Body of pancreas (tissue), 4 donors: ENCODE measurements at regions not wholly inside any gene's neighbourhood (a gene's known extent, or its start where the extent isn't known, plus 50 kb on each side); places are given as distances from the start of the nearest gene placed in this dataset.
A peak's percentile ranks its signal among the peaks of the same experiment; 100 is the strongest.

Experiments used
- ATAC-seq: fragments of 150-250 bp; one replicate; pipeline ENCODE4 v1.9.1; 2016
- DNase-seq, 4 donors: peaks; one replicate each; pipeline ENCODE4 v3.0.0-alpha.2; 2019
- H3K27ac ChIP-seq, 4 donors: fragments of 200-600 bp; sonication (generic); 1 replicate in 3 of 4; 2 replicates in 1 of 4; pipeline versions ENCODE4 v1.5.1 to v1.6.1; 2016 to 2019; ENCODE audit warnings: mild to moderate bottlenecking in 1 of 4, mixed read lengths in 1 of 4, moderate library complexity in 1 of 4
- H3K27me3 ChIP-seq, 2 donors: fragments of 200-600 bp; sonication (generic); one replicate each; pipeline ENCODE4 v1.6.0; 2016; ENCODE audit warnings: mild to moderate bottlenecking in 1 of 2
- H3K36me3 ChIP-seq, 2 donors: fragments of 200-600 bp; sonication (generic); replicated peaks in 1 of 2; 2 replicates each; pipeline ENCODE4 v1.5.1; 2016; ENCODE audit warnings: low read depth in 2 of 2; ENCODE audit not compliant: insufficient read depth in 1 of 2
- H3K4me1 ChIP-seq: fragments of 200-600 bp; sonication (generic); one replicate; pipeline ENCODE4 v1.6.0; 2016
- H3K4me3 ChIP-seq, 2 donors: fragments of 200-600 bp; sonication (generic); 1 replicate in 1 of 2; 2 replicates in 1 of 2; pipeline ENCODE4 v1.5.1; 2016 to 2019
- H3K9me3 ChIP-seq, 3 donors: fragments of 200-600 bp; sonication (generic); 1 replicate in 2 of 3; 2 replicates in 1 of 3; pipeline ENCODE4 v1.5.1; 2016
- CTCF ChIP-seq, 7 experiments: fragments of 450-650 bp in 4 of 7; fragments of 200-600 bp in 3 of 7; sonication (generic) in 3 of 7; IDR thresholded peaks; one replicate each; pipeline ENCODE4 v1.5.1; 2016 to 2019; ENCODE audit warnings: antibody characterized with exemption in 7 of 7
- POLR2A ChIP-seq, 3 donors: fragments of 450-650 bp; IDR thresholded peaks; one replicate each; pipeline ENCODE4 v1.6.1; 2016; ENCODE audit warnings: antibody characterized with exemption in 3 of 3, mild to moderate bottlenecking in 2 of 3
- WGBS, 2 donors: methylation state at CpG; one replicate each; pipeline ENCODE4 v1.1.5; 2017; 5-methylcytosine and 5-hydroxymethylcytosine counted together
- intact Hi-C: fragments of 100-400 bp; cut with DNase I; formaldehyde crosslinking; loops from one replicate; pipeline ENCODE4 v1.15.1; 2023

DNA sequence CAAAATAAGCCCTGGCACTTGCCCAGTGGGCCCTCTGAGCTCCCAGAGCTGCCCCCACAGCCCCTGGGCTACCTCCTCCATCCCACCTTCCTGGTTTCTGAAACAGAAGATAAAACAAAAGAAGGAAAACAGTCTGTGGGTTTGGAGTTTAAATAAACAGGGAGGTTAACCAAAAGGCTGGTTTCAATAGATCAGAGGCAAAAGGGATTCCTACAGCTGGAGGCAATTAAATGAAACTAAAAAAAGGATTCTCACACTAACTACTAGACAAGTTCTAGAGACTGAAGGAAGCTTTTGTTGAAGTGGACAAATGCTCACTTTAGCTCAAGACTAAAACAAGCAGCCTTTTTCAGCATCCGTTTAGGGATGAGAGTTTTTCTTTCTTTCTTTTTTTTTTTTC lies 569.8 kb downstream of the FGF9 start:
- peaks cover 8% of the 10 kb centered on the region for H3K4me1 ChIP-seq
- ATAC-seq (no peak), DNase-seq (no peak)
- no peaks in the 10 kb centered on the region for H3K27me3 ChIP-seq
- H3K36me3 ChIP-seq: no peaks in the 10 kb centered on the region
- no peak overlapping the region for H3K27ac ChIP-seq
- H3K9me3 ChIP-seq: no peaks in the 10 kb centered on the region
- WGBS, 2 donors: 80 to 82% methylated on average over 1 of the region's 1 CpG
- TF ChIP-seq CTCF (IDR thresholded peaks at IDR 0.05): no peak
- TF ChIP-seq POLR2A (IDR thresholded peaks at IDR 0.05): no peak
- no peak overlapping the region for H3K4me3 ChIP-seq
- intact Hi-C loops: no loop called here

DNA sequence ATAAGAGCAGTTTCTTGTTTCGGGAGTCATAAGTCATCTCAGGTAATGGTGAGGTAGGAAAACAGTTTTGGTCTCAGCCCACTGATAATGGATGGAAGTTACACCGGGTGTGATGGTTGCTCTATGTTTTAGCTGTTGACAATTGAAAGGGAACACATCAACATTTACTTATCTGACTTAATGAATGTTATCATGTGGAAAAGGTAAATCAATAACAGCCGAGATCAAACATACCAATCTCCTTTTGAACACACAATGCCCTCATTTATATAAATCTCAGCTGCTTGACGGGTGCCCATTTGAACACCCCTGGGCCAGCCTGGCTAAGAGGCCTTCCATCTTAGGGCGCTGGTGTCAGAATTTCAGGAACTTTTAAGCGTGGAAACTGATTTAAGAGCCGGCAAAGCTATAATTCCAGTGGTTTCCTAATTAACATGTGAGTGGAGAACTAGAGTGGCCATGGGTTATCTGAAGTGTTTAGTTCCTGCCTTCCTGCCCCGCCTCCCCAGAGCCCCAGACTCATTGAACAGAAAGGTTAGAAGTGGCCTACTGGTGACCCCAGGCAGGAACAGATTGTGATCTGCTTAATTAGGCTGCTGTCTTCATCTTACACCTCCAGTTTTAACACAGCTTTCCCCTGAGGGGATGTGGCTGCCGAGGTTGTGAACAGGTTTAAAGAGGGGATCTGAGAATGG lies 572.7 kb downstream of the FGF9 start:
- intact Hi-C loops: no loop called here
- Histone ChIP-seq H3K36me3 (no peaks in the 10 kb centered on the region), H3K4me1 (peaks cover 8% of the 10 kb centered on the region), H3K9me3 (no peaks in the 10 kb centered on the region), H3K4me3 (no peak overlapping the region), H3K27me3 (no peaks in the 10 kb centered on the region), H3K27ac (peak overlapping the region in 2 of 4 donors; percentile 6 to 36)
- ATAC-seq: peak; percentile 80
- TF ChIP-seq POLR2A (IDR thresholded peaks at IDR 0.05) (no peak), CTCF (IDR thresholded peaks at IDR 0.05) (no peak)
- DNase-seq: no peak
- 26 to 31% methylated on average over 9 of the region's 9 CpGs for WGBS, 2 donors

- Histone ChIP-seq H3K9me3 (no peaks in the 10 kb centered on the region), H3K4me3 (no peak overlapping the region), H3K27ac (no peak overlapping the region), H3K4me1 (no peaks in the 10 kb centered on the region), H3K36me3 (no peaks in the 10 kb centered on the region), H3K27me3 (no peaks in the 10 kb centered on the region)
- TF ChIP-seq POLR2A (IDR thresholded peaks at IDR 0.05): no peak
- TF ChIP-seq CTCF (IDR thresholded peaks at IDR 0.05): no peak
- intact Hi-C loops: no loop called here
- 75 to 93% methylated on average over 11 of the region's 11 CpGs for WGBS, 2 donors
- no peak for ATAC-seq
- no peak for DNase-seq
These were observed 581.5 kb downstream of the FGF9 start for GRCh38 chr13:22252281-22252830.

- DNase-seq: no peak
- TF ChIP-seq POLR2A (IDR thresholded peaks at IDR 0.05): no peak
- no peak for TF ChIP-seq CTCF (IDR thresholded peaks at IDR 0.05)
- no peak overlapping the region for H3K4me3 ChIP-seq
- WGBS, 2 donors: 92% methylated on average over 4 of the region's 4 CpGs
- no peak overlapping the region for H3K27ac ChIP-seq
- no peak for ATAC-seq
- H3K36me3 ChIP-seq: no peaks in the 10 kb centered on the region
- no peaks in the 10 kb centered on the region for H3K4me1 ChIP-seq
- intact Hi-C loops: no loop called here
- no peaks in the 10 kb centered on the region for H3K27me3 ChIP-seq
- H3K9me3 ChIP-seq: no peaks in the 10 kb centered on the region
These were observed 582.2 kb downstream of the FGF9 start for GRCh38 chr13:22253107-22253506.

- WGBS, 2 donors: 83 to 90% methylated on average over 2 of the region's 2 CpGs
- Histone ChIP-seq H3K4me1 (no peaks in the 10 kb centered on the region), H3K4me3 (no peak overlapping the region), H3K9me3 (no peaks in the 10 kb centered on the region), H3K36me3 (no peaks in the 10 kb centered on the region), H3K27me3 (no peaks in the 10 kb centered on the region), H3K27ac (no peak overlapping the region)
- intact Hi-C loops: no loop called here
- no peak for DNase-seq
- TF ChIP-seq CTCF (IDR thresholded peaks at IDR 0.05) (peak in 1 of 7 experiments; percentile 7), POLR2A (IDR thresholded peaks at IDR 0.05) (no peak)
- no peak for ATAC-seq
These were observed 585.3 kb downstream of the FGF9 start for GRCh38 chr13:22256111-22256639.
